T-helper 1 cell (primary cell): ENCODE measurements at regions not wholly inside any gene's neighbourhood (a gene's known extent, or its start where the extent isn't known, plus 50 kb on each side); places are given as distances from the start of the nearest gene placed in this dataset.
"Not testable (repeated sequence)": the region's sequence is repeated elsewhere in the genome, so short reads cannot be mapped to it uniquely, and the experiment has no call there.

Source experiments
- DNase-seq, 5 donors: peaks; one replicate each; pipeline ENCODE4 v3.0.0-alpha.2; 2012 to 2020

- DNase-seq: no peak
Observed at GRCh38 chr10:70967591-70968587, 79.5 kb upstream of the PCBD1 start.

GRCh38 chr10:70969188-70969587, 80.8 kb upstream of the PCBD1 start:
- DNase-seq: no peak

- no peak for DNase-seq
Observed at GRCh38 chr10:70970830-70971229, 82.5 kb upstream of the PCBD1 start.

GRCh38 chr10:70973275-70973674, 84.9 kb upstream of the PCBD1 start:
- DNase-seq: no peak

GRCh38 chr10:70974351-70974901, 86.1 kb upstream of the PCBD1 start:
- DNase-seq: no peak

- no peak for DNase-seq
Observed at GRCh38 chr10:70974920-70975319, 86.6 kb upstream of the PCBD1 start.

- DNase-seq: no peak
Observed at GRCh38 chr10:70976063-70976695, 87.8 kb upstream of the PCBD1 start.

GRCh38 chr10:70977625-70978024, 89.3 kb upstream of the PCBD1 start:
- DNase-seq: no peak

GRCh38 chr10:70978181-70978580, 89.8 kb upstream of the PCBD1 start:
- DNase-seq: no peak

GRCh38 chr10:70978816-70979480, 90.6 kb upstream of the PCBD1 start:
- no peak for DNase-seq

GRCh38 chr10:70980687-70981086, 92.3 kb upstream of the PCBD1 start:
- no peak for DNase-seq

GRCh38 chr10:70981171-70981836, 92.9 kb upstream of the PCBD1 start:
- no peak for DNase-seq

- no peak for DNase-seq
Observed at GRCh38 chr10:70981936-70982335, 93.6 kb upstream of the PCBD1 start.

- DNase-seq: peak in 1 of 5 donors; percentile 21
Observed at GRCh38 chr10:70982443-70982842, 94.1 kb upstream of the PCBD1 start.

- no peak for DNase-seq
Observed at GRCh38 chr10:70984986-70985722, 96.8 kb upstream of the PCBD1 start.

- no peak for DNase-seq
Observed at GRCh38 chr10:70985824-70986622, 97.7 kb upstream of the PCBD1 start.

GRCh38 chr10:70986623-70986950, 98.2 kb upstream of the PCBD1 start:
- no peak for DNase-seq

- DNase-seq: no peak
Observed at GRCh38 chr10:70987396-70988130, 99.2 kb upstream of the PCBD1 start.

- not testable (repeated sequence) for DNase-seq
Observed at GRCh38 chr10:70990156-70990555, 101.8 kb upstream of the PCBD1 start.

GRCh38 chr10:70990681-70991080, 102.3 kb upstream of the PCBD1 start:
- no peak for DNase-seq
